ENCODE measurements at regions not wholly inside any gene's neighbourhood (a gene's known extent, or its start where the extent isn't known, plus 50 kb on each side); places are given as distances from the start of the nearest gene placed in this dataset.

DNA sequence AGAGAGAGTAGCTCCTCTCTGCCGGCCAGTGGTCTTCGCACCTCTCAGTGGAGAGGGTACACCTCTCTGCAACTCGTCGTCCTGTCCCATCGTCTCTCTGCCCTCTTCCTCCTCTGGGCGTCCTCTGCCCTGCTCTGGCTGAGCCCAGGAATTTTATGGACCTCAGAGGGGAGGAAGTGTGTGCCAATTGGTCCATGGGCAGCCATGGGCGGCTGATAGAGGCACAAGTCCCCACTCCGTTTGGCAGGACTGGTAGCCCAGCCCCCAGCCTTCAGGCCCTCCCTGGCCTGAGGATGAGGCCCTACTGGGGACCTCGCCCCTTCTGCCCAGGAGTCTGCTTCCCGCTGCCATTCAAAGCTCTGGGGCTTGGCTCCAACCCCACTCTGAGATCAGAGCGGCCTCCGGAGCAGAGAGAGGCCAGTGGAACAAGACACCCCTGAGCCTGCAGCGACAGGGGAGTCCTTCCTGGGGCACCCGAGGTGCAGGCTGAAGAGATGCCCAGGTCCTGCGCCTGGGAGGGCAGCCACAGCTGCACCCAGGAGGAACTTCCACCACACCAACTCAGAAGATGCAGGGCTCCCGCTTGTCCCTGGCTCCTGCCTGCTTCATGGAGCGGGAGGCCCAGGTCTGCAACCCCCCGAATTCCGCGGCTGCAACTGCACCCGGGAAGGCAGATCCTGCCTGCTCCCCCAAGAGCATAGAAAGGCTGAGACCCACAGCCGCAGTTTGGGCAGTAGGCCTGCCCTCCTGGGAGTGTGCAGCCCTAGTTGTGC lies 659.9 kb downstream of the KCNT2 start:
- Histone ChIP-seq H3K9me3 (no peaks in the 10 kb centered on the region), H3K27ac (no peak overlapping the region), H3K4me1 (no peaks in the 10 kb centered on the region), H3K4me3 (no peak overlapping the region), H3K4me2 (no peak overlapping the region)
- TF ChIP-seq EHMT2 (IDR thresholded peaks at IDR 0.05; ENCODE audit: low read depth) = no peak
- TF ChIP-seq, protein P1, sequence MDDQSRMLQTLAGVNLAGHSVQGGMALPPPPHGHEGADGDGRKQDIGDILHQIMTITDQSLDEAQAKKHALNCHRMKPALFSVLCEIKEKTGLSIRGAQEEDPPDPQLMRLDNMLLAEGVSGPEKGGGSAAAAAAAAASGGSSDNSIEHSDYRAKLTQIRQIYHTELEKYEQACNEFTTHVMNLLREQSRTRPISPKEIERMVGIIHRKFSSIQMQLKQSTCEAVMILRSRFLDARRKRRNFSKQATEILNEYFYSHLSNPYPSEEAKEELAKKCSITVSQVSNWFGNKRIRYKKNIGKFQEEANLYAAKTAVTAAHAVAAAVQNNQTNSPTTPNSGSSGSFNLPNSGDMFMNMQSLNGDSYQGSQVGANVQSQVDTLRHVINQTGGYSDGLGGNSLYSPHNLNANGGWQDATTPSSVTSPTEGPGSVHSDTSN (IDR thresholded peaks at IDR 0.05) = no peak
- no peak for TF ChIP-seq CBX8 (IDR thresholded peaks at IDR 0.05)
- TF ChIP-seq SREBF2 (IDR thresholded peaks at IDR 0.05) = no peak
- TF ChIP-seq ZSCAN20 (CRISPR knock-in tag; IDR thresholded peaks at IDR 0.05) = no peak
- TF ChIP-seq, protein P2, sequence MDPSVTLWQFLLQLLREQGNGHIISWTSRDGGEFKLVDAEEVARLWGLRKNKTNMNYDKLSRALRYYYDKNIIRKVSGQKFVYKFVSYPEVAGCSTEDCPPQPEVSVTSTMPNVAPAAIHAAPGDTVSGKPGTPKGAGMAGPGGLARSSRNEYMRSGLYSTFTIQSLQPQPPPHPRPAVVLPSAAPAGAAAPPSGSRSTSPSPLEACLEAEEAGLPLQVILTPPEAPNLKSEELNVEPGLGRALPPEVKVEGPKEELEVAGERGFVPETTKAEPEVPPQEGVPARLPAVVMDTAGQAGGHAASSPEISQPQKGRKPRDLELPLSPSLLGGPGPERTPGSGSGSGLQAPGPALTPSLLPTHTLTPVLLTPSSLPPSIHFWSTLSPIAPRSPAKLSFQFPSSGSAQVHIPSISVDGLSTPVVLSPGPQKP (IDR thresholded peaks at IDR 0.05; ENCODE audit: low read depth, low read length) = no peak
- TF ChIP-seq, protein P3, sequence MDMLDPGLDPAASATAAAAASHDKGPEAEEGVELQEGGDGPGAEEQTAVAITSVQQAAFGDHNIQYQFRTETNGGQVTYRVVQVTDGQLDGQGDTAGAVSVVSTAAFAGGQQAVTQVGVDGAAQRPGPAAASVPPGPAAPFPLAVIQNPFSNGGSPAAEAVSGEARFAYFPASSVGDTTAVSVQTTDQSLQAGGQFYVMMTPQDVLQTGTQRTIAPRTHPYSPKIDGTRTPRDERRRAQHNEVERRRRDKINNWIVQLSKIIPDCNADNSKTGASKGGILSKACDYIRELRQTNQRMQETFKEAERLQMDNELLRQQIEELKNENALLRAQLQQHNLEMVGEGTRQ (IDR thresholded peaks at IDR 0.05) = no peak
- TF ChIP-seq SMC3 (IDR thresholded peaks at IDR 0.05) = no peak
- TF ChIP-seq JUNB (IDR thresholded peaks at IDR 0.05) = no peak
- TF ChIP-seq ZC3H11A (IDR thresholded peaks at IDR 0.05) = no peak
- TF ChIP-seq HOXA7 (CRISPR knock-in tag; IDR thresholded peaks at IDR 0.05) = no peak
- TF ChIP-seq MYC (IDR thresholded peaks at IDR 0.05; ENCODE audit: borderline replicate concordance, low read length) = no peak
- TF ChIP-seq ZNF302 (CRISPR knock-in tag; IDR thresholded peaks at IDR 0.05) = no peak
- TF ChIP-seq, protein P4, sequence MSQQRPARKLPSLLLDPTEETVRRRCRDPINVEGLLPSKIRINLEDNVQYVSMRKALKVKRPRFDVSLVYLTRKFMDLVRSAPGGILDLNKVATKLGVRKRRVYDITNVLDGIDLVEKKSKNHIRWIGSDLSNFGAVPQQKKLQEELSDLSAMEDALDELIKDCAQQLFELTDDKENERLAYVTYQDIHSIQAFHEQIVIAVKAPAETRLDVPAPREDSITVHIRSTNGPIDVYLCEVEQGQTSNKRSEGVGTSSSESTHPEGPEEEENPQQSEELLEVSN (IDR thresholded peaks at IDR 0.05; ENCODE audit: borderline replicate concordance, low read depth) = no peak
- no peak for ATAC-seq
- FAIRE-seq = no peak
- WGBS (ENCODE audit: missing lambda C conversion rate) = 54% methylated on average over 3 of the region's 22 CpGs
- DNase-seq (ENCODE audit: low read depth in 1 of 2, low spot score in 1 of 2) = no peak
- ChIA-PET CTCF (no interaction called here), POLR2A (no interaction called here)

DNA sequence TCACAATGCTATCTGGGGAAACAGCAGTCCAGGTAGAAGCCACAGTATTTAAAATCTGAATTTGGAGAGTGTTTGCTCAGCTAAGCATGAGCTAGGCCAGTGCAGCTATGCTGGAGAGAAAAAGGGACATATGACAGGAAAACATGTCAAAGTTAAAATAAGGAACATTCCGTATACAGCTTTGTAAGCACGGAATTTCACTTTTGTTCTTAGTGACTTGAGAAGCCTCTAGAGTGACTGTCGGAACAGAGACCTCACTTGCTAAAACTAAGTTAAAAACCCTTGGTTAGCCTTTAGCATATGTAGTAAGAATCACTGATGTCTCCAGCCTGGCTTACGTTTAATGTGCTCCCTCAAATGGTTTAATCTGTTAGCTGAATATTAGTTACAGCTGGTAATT lies 661.7 kb downstream of the KCNT2 start:
- no peak for FAIRE-seq
- ATAC-seq = no peak
- Histone ChIP-seq H3K4me1 (no peaks in the 10 kb centered on the region), H3K4me3 (no peak overlapping the region), H3K4me2 (no peak overlapping the region), H3K27ac (no peak overlapping the region), H3K9me3 (no peaks in the 10 kb centered on the region)
- POLR2A ChIA-PET = no interaction called here
- CTCF ChIA-PET = no interaction called here
- WGBS (ENCODE audit: missing lambda C conversion rate) = 64% methylated on average over 4 of the region's 4 CpGs
- DNase-seq (ENCODE audit: low read depth in 1 of 2, low spot score in 1 of 2) = no peak
- no peak for TF ChIP-seq ZNF302 (CRISPR knock-in tag; IDR thresholded peaks at IDR 0.05)
- TF ChIP-seq ESRRA (IDR thresholded peaks at IDR 0.05; ENCODE audit: borderline replicate concordance, low read length) = no peak
- TF ChIP-seq FOSL2 (IDR thresholded peaks at IDR 0.05) = no peak
- TF ChIP-seq FOSL2 (CRISPR knock-in tag; IDR thresholded peaks at IDR 0.05) = no peak
- no peak for TF ChIP-seq JUN (IDR thresholded peaks at IDR 0.05)
- TF ChIP-seq TFCP2L1 (CRISPR knock-in tag; IDR thresholded peaks at IDR 0.05) = no peak
- TF ChIP-seq, protein P5, sequence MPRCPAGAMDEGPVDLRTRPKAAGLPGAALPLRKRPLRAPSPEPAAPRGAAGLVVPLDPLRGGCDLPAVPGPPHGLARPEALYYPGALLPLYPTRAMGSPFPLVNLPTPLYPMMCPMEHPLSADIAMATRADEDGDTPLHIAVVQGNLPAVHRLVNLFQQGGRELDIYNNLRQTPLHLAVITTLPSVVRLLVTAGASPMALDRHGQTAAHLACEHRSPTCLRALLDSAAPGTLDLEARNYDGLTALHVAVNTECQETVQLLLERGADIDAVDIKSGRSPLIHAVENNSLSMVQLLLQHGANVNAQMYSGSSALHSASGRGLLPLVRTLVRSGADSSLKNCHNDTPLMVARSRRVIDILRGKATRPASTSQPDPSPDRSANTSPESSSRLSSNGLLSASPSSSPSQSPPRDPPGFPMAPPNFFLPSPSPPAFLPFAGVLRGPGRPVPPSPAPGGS (IDR thresholded peaks at IDR 0.05) = no peak
- no peak for TF ChIP-seq CEBPB (IDR thresholded peaks at IDR 0.05)
- no peak for TF ChIP-seq CHD2 (IDR thresholded peaks at IDR 0.05; ENCODE audit: low read length, partially characterized antibody)
- no peak for TF ChIP-seq KDM5A (IDR thresholded peaks at IDR 0.05)
- no peak for TF ChIP-seq RARB (CRISPR knock-in tag; IDR thresholded peaks at IDR 0.05)
- no peak for TF ChIP-seq HOXA7 (CRISPR knock-in tag; IDR thresholded peaks at IDR 0.05)
- TF ChIP-seq RFX5 (IDR thresholded peaks at IDR 0.05) = no peak
- no peak for TF ChIP-seq JUNB (IDR thresholded peaks at IDR 0.05)
- TF ChIP-seq RCOR1 (IDR thresholded peaks at IDR 0.05; ENCODE audit: low read depth, low read length) = no peak

All from A549 (cell line).